Fibroblast of gingiva (primary cell): ENCODE measurements at regions not wholly inside any gene's neighbourhood (a gene's known extent, or its start where the extent isn't known, plus 50 kb on each side); places are given as distances from the start of the nearest gene placed in this dataset.
A peak's percentile ranks its signal among the peaks of the same experiment; 100 is the strongest.

ENCODE experiments used
- DNase-seq: peaks from one replicate; pipeline ENCODE4 v3.0.0-alpha.2; 2011; ENCODE audit warnings: low read depth

- DNase-seq, result no peak
These were observed 110.8 kb upstream of the CDC42EP3 start for GRCh38 chr2:37782155-37782673.

DNA sequence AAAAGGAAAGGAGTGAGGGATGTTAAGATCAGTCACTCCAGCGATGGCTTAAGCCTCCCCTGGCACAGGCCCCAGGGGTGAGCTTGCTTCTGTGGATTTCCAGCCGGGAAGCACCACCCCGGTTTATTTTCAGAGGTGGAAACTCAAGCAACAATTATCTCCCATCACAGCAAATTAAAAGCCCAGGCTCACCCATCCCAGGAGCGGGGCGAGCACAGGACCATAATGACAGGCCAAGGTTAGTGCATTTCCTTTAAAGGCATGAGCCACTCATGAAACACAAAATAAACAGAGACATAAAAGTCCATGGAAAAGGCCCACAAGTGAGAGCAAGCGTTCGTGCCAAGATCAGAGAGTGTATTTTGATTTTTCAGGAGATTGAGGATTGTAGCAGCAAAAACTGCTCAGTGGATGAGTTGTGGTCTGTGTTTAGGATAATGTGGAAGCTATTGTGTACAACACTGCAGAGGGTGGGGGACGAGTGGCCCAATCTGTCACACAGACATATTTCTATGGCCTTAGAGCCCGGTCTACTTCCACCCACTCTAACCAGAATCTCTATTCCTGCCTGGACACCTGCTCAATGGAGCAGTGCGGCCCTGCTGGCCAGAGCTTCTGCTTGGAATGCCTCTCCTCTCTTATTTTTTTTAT, 111.4 kb upstream of the CDC42EP3 start:
- no peak for DNase-seq

DNA sequence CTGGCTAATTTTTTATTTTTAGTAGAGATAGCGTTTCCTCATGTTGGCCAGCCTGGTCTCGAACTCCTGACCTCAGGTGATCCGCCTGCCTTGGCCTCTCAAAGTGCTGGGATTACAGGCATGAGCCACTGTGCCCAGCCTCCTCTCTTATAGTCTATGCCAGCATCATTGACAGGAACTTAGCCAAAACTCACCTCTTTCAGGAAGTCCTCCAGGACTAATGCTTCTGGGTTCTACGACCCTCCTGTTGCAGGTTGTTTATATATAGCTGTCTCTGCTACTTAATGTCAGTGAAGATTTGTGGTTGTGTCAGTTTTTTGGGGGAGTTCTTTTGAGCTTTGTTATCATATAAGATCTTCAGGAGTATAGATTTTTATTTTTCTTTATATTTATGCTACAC, 112.1 kb upstream of the CDC42EP3 start:
- DNase-seq, result no peak

DNA sequence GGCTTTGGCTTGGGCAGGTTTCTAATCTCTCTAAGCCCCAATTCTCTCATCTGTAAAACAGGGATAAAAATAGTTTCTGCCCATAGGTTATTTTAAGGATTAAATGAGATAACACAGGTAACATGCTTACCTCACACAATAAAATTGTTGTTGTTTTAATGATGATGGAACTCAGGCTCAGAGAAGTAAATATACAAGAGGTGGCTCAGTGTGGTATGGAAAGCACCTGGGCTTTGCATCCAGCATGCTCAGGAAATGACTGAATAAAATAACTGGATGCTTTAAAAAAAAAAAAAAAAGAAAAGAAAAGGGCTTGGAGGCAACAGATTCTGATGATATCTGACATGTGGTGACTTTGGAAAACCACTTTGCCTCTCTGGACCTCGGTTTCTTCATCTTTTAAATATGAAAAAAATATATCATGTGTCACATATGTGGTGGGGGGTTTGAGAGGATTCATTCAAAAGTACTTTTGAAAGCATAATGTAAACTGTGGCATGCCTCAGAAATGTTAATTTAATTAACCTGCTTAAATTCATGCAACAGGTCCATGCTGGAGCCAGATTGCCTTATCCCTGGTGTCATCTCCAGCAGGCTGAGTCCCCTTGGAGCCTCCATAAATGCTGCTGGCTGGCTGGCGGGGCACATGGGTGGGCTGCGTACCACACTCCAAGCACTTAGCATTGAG, 112.8 kb upstream of the CDC42EP3 start:
- no peak for DNase-seq

DNA sequence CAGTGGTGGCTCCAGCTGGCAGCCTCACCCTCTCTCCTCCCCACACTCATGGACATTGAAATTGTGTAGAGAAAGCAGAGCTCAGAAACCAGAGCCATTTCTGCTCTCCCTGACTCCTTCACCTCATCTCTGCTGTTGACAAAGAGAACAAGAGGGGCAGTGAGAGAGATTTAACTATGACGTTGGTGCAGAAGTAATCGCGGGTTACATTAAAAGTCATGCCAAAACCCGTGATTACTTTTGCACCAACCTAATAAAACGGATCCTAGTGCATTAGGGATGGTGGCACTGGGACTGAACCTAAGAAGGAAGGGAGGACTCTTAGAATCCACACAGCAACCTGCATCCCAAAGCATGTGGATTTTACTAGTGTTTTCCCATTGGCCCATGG, 113.3 kb upstream of the CDC42EP3 start:
- no peak for DNase-seq

GRCh38 chr2:37786191-37786698, 114.8 kb upstream of the CDC42EP3 start:
- DNase-seq, result no peak

- no peak for DNase-seq
These were observed 115.4 kb upstream of the CDC42EP3 start for GRCh38 chr2:37786854-37787253.

DNA sequence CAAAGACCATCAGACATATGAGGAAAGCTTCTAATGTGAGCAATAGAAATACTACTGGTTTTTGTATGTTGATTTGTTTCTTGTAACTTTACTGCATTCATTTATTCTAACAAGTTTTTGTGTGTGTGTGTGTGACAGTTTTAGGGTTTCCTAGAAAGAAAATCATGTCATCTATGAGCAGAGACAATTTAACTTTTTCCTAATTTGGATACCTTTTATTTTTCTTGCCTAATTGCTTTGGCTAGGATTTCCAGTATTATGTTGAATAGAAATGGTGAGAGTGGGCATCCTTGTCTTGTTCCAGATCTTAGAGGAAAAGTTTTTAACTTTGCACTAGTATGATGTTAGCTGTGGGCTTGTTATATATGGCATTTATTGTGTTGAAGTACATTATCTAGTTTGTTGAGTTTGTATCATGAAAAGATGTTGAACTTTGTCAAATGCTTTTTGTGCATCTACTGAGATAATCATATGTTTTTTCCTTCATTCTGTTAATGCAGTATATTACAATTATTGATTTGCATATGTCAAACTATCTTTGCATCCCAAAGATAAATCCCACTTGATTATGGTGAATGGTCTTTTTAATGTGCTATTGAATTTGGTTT, 117.3 kb upstream of the CDC42EP3 start:
- DNase-seq, result no peak

DNA sequence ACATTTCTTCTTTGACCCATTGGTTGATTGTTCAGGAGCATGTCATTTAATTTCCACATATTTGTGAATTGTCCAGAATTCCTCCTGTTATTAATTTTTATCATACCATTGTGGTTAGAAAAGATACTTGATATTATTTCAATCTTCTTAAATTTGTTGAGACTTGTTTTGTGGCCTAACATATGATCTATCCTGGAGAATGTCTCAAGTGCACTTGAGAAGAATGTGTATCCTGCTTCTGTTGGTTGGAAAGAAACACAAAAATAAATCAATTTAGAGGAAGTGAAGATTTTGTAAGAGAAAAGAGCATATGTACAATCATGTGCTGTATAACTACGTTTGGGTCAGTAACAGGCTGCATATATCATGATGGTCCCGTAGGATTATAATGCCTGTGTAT, 118.6 kb upstream of the CDC42EP3 start:
- peak; percentile 71 for DNase-seq

GRCh38 chr2:37790462-37790861, 119.0 kb upstream of the CDC42EP3 start:
- DNase-seq, result no peak

- no peak for DNase-seq
These were observed 120.9 kb upstream of the CDC42EP3 start for GRCh38 chr2:37792366-37792765.

- no peak for DNase-seq
These were observed 121.6 kb upstream of the CDC42EP3 start for GRCh38 chr2:37793004-37793403.

DNA sequence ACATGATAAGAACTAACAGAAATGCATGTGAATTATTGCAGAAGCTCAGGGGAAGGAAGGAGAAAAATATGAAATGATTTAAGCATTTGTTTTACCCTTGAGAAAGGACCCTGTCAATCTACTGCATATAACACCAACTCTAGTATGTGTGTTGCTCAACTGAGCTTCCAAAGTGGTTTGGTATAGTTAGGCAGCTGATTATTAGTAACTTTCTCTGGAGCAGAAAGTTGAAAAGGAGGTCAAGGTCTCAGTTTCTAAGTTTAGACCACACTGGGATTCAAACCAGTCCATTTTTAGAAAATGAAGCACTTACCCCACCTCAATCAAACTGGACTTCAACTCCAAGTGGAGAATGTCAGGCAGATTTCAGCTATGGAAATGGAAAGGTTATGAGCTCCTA, 123.3 kb upstream of the CDC42EP3 start:
- peak; percentile 53 for DNase-seq

DNA sequence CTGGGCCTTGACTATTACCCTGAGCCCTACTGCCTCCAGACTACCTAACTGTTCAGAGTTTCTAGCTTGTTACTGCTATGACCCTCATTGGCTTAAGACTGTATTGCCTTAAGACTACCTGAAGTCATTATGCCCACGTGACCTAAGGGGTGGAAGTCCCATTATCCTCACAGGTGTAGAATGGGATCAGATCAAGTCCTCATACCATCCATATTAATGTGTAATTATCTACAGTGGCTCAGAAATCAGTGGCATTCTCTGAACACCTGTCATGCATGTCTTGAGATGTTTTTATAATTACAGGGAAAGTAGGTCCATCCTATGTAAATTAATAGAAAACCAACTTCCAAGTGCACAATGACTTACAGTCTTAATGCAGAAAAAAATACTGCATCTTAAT, 124.0 kb upstream of the CDC42EP3 start:
- DNase-seq, result no peak

DNA sequence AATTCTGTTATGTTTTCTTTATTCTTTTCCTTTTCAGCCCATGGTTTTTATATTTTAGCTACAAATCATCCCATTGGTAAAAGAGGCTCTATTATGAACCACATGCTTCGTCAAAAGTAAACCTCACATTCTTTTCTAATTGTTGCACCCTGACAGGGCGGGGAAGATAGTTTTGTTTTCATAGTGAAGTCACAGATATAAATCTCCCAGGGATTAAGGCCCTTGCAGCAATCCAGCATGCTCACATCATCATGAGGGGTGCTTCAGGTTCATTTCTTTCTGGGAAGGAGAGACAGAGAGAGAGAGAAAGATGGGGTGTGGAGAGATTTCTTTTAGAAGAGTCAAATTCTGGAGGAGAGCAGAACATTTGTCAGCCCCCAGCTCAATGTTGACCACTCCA, 124.5 kb upstream of the CDC42EP3 start:
- peak; percentile 55 for DNase-seq

DNA sequence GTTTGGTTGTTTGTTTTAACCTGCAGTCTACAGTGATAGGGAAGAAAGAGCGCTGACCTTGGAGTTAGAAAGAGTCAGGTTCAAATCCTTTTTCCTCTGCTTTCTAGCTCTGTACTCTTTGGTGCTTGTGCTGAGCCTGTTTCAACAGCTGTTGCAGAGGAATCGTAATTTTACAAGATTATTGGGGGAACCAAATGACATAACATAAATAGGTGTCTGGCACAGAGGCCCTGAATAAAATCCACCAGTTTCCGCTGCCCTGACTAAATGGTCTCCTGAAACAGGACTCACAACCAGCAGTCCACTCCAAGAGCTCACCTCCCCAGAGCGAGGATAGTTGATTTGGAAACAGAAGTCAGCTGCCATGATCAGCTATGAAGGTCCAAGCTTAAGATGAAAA, 125.0 kb upstream of the CDC42EP3 start:
- DNase-seq, result no peak

- DNase-seq, result no peak
These were observed 125.6 kb upstream of the CDC42EP3 start for GRCh38 chr2:37797081-37797480.

DNA sequence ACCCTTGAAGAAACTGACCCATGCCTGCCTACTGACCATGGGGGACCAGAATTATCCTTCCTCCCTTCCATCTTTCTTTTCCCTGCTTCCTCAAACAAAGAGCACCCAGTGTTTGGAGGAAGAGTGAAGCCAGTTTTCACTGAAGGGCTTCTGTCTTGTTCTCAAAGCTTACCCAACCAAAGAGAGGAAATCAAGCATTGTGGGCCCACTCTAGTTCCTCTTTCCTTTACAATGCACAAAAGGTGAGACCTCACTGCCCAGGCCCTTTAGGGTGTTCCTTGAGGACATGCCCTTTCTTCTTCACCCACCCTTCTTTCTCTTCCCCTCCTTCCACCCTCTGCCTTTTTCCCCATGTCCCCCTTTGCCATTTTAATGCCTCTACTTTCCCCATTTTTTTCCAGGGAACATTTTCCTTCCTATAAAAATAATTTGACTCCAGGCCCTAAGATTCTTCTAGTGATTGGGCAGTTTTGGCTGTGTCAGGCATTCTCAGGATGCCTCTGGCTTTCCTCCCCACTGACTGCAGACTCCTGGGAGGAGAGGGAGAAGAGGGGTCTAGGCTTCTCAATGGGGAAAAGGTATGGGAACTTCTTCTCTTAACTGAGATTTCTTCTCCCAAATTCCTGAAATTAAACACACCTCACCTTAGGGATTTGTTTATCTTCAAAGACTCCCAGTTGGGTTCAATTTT, 126.6 kb upstream of the RMDN2 start:
- DNase-seq, result no peak

DNA sequence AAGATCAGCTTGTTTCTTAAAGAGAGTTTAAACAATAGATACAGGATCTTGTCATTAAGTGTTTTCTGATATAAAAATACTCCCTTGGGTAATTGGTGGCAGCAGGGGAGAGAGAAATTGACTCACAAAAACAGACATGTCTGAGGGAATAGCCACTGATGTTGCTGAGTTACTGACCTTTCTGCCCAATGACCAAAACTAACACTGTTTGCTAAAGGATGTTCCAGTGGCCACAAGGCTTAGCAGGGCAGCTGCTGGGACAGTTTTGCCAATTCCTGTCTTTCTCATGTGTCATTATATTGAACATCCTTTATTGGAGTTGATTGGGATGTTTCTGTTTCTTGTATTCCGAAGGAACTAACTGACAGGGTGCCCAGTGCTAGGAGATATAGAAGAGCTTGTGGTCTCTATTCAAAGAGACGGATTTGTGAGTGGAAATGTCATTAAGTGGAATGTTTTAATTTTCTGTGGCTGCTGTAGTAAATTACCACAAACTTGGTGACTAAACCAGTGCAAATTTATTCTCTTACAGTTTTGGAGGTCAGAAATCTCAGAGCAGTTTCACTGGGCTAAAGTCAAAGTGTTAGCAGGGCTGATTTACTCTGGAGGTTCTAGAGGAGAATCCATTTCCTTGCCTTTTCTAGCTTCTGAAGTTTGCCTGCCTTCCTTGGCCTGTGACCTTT, 124.8 kb upstream of the RMDN2 start:
- DNase-seq, result no peak

DNA sequence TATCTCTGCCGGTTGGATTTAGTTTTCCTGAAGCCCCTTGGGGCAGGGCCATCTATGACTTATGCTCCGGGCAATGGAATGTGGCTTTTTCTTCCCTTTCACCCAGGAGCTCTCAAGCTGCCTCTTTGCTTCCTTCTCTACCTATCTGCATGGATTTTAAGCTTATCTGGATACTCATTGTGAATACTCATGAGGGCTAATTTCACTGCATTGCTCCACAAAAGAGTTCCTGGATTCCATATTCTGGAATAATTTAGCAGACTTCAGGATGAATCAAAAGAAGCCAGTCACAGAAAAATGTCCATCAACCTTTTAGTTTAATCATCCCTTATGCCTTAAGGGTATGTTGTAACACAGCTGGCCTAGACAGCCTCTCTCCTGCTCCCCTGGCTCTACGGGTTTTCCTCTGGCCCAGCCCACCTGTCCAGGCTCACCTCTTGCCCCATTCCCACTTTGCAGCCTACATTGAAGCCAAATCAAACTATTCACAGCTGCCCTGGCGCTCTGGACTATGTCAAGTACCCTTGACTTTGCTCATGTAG, 122.8 kb upstream of the RMDN2 start:
- DNase-seq, result no peak

GRCh38 chr2:37802899-37803379, 122.1 kb upstream of the RMDN2 start:
- peak; percentile 84 for DNase-seq
